HG03565 (cell line): ENCODE measurements at regions not wholly inside any gene's neighbourhood (a gene's known extent, or its start where the extent isn't known, plus 50 kb on each side); places are given as distances from the start of the nearest gene placed in this dataset.

Source experiments
- ATAC-seq: cut with Tn5 transposase; IDR thresholded peaks from one replicate; pipeline ENCODE4 v1.9.1; 2021; ENCODE audit warnings: mild to moderate bottlenecking, moderate library complexity; ENCODE audit not compliant: unreplicated experiment

DNA sequence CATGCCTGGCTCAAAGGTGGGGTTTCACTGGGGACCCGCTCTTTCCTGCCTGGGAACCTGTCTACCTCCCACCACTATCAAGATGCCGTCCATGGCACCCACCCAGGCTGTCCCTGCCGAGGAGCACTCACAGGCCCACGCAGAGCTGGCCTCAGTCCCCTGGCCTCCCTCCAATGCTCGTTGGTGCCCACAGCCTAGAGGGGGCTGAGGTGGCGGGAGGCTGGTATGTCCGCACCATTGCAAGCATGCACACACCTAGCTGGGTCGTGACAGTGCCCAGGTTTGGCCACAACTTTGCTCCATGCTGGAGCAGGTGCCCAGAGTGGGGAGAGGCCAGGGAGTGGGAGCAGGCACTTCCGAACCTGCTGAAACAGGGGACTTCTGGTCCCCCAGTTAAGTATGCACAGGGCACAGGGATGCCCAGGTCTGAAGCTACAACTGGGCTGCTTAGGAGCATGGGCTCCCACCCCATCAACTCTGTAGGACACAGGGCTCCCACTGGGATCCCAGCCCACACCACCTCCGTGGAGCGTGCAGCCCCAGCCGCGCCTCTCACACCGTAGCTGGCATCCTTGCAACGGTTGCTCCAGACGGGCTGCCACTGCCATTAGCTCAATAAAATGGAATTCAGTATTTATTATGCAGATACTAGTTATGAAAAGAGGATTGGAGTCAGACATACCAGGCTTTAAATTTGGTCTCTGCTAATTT lies 1376.1 kb upstream of the TENM3 start:
- ATAC-seq, result no peak

DNA sequence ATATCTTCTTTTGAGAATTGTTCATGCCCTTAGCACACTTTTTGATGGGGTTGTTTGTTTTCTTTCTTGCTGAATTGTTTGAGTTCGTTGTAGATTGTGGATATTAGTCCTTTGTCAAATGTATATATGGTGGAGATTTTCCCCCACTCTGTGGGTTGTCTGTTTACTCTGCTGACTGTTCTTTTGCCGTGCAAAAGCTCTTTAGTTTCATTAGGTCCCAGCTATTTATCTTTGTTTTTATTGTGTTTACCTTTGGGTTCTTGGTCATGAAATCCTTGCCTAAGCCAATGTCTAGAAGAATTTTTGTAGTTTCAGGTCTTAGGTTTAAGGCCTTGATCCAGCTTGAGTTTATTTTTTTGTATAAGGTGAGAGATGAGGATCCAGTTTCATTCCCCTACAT lies 1372.6 kb upstream of the TENM3 start:
- no peak for ATAC-seq

DNA sequence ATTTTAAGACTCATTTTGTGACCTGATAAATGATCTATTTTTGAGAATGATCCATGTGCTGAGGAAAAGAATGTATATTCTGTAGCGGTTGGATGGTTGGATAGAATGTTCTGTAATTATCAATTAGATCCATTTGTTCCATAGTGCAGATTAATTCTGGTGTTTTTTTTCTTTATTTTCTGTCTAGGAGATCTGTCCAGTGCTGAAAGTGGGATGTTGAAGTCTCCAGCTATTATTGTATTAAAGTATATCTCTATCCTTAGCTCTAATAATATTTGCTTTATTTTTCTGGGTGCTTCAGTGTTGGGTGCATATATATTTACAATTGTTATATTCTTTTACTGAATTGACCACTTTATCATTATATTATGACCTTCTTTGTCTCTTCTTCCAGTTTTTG lies 1344.9 kb upstream of the TENM3 start:
- no peak for ATAC-seq

DNA sequence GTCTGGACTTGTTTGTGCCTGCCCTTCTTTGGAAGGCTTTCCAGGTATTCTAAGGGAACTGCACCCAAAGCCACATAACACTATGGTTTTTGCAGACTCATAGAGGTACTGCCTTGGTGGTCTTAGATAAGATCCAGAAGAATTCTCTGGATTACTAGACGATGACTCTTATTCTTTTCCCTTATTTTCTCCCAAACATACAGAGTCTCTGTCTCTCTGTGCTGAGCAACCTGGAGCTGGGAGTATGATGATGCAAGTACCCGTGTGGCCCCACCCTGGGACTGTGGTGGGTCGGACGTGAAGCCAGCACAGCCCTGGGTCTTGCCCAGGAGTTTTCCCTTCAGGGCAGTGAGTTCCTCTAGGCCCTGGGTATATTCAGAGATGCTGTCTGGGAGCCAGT lies 1342.4 kb upstream of the TENM3 start:
- no peak for ATAC-seq

DNA sequence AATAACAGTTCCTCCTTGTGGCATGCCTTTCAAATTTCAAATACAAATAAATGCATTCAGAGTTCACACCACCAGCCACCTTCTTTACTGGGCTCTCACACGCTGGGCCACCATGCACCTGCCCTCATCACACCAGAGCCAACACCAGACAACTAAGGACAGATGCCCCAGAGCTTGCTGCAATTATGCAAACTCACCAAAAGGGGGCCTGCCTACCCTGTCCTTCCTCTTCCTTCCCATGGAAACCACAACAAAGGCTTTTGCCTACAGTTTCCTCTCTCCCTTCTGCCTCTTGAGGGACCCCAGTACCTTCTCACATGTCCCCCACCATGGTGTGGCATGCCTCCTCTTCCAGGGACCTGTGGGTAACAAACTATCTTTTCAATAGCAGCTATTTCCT lies 1333.9 kb upstream of the TENM3 start:
- ATAC-seq, result no peak

DNA sequence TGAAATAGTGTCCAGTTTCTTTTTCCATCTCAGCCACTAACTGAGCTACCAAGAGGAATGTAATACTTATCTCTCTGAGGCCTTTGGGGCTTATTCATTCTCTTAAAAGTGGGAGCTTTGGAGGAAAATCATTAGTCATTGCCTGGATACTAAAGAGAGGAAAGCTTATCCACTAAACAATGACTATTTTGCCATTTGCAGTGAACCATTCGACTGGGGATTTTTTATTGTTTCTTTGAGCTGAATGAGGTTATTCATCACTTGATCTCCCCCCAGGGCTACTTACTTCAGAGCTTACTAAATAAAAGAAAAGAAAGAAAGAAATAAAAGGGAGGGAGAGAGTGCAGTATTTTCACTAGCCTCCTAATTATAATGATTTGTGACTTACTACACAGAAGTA lies 1329.5 kb upstream of the TENM3 start:
- no peak for ATAC-seq

DNA sequence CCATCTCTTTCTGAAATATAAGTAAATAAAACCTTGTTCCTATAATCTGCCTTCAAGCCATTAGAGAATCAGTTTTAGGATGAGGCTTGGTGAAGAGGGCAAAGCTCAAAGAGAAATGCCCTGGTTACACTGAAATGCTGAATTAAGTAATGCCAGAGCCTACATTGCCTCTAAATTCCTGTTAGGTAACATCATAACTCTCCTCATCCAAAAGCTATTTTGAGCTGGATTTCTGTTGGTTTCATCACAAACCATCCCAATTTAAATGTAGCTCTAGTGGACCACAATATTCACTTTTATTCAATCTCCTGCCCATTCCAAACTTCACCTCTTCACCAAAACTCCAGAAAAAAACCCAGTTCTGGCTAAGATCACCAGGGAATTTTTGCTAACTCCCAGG lies 1319.7 kb upstream of the TENM3 start:
- ATAC-seq, result no peak

DNA sequence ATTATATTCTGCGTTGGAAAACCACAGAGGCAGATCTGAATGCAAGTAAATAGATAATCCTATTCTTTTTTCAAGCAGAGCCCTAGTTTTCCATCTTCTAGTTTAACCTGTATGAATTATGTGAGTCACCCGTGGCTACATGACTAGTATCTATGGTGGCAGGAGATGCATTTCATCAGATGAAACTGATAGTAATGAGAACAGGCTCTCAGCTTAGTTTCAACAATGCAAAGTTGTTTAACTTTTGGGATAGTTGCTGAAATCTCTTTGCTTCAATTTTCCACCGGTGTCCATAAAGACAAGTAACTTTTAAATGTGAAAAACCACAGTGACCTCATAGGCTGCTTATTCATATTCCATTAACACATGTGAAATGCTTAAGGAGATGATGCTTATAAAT lies 1317.4 kb upstream of the TENM3 start:
- no peak for ATAC-seq

DNA sequence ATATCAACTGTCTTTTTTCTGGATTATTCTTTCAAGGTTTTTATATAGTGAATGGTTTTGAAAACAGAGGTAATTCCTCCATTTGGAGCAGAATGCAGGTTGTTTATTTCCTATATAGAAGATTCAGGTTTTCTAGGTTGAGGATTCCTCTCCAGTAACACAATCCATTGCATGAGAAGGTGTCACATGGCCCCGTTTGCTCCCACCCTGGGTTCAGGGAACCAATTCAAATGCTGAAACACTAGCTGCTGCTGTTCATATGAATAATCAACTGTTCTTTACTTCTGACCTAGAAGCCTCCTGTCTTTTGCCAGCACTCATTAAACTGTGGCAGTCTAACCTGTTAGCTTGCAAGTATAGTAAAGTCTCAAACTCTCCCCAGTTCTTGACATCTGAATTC lies 1316.9 kb upstream of the TENM3 start:
- no peak for ATAC-seq

DNA sequence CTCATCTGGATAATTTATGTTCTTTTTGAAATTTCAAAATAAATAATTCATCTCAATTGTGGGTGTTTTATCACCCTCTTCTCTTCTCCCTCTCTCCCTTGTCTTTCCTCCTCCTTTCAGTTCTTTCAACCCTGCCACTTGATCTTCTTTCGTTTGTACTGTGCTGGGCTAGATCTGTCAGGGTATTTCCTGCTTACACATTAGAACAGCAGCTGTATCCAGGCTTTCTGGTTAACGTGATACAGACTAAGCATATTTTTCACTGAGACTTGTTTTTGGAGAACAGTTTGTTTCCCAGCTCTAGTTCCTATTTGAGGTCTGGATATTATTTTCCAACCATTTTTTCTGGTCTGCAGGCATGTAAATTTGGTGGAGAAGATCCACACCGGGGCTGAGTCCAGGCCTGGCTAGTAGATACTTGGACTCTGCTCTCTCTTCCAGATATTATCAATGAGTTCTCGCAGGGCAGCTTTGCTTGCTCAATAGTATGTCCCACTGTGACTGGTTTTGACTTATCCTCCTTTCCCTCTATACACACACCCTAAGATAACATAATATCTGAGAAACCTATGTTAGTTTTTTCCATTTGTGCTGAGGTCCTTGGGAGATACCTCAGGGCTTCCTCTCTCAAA lies 1310.7 kb upstream of the TENM3 start:
- ATAC-seq, result no peak

DNA sequence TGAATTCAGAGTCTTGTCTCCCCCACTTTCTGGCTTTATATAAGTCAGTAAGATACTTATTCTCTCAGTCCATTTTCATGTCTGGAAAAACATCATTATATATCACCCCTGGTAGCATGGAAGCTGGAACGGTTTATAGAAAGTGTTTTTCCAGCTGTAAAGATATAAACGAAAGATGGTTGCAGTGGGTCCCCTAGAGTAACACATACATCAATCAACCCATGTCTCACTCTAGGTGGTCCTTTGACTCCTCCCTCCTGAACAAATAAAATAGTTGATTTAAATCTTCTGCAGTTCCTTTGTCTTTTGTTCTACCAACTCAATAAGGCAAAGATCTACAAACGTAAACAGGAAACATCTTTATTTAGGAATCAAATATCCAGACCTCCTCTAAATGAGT lies 1306.1 kb upstream of the TENM3 start:
- no peak for ATAC-seq

DNA sequence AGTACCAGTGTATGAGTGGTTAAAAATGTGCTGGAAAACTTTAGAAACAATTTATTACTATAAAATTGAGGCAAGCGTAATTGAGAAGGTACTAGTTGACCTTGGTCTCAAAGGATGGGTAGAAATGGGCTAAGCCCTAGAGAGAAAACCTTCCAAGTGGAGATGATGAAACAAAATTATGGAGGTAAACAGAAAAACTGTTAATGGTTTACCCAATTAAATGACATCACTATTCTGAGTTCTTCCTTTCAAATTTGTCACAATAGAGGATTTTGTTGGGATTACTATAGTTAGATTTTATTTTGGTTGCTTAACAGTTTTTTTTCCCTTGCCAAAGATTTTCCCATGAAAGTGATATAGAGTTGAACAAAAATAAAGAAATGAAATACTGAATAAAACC lies 1302.5 kb upstream of the TENM3 start:
- no peak for ATAC-seq

DNA sequence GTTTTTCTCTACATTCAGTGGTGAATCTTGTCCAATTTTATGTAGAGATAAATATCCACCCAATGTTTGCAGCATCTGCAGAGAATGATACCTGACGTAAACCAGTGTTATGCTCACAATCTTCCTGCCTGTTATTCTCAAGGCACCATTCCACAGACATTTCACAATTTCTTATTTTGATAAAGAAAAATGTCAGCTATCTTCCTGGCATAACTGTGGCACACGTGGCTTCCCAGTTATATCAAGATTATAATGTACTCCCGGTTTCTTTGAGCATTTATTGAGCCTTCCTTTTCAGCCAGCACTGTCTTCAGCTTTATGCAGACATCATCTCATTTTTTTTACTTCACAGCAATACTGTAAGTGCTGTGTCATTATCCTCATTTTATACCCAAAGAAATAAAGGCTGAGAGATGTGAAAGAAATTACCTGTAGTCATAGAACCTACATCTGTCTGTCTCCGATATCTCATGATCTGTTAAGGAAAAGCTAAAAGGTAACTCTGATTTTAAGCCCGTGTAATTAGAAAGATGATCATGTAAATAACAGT lies 1300.8 kb upstream of the TENM3 start:
- ATAC-seq, result no peak

DNA sequence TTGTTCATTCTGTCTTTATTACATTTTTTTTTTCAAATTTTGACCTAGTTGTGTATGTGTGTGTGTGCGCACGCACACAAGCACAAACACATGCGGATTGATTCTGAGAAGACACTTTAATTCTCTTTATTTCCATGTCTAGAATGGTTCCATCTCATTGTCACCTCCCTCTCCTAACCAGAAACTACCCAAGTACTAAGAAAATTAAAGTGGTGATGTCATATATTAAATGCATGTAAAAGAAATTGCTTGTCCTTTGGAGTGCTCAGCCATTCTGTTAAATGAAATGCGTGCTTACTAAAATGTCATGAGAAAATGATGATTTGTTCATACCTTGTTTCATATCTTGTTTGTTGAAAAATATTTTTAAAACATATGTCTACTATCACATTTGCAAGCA lies 1297.0 kb upstream of the TENM3 start:
- no peak for ATAC-seq

DNA sequence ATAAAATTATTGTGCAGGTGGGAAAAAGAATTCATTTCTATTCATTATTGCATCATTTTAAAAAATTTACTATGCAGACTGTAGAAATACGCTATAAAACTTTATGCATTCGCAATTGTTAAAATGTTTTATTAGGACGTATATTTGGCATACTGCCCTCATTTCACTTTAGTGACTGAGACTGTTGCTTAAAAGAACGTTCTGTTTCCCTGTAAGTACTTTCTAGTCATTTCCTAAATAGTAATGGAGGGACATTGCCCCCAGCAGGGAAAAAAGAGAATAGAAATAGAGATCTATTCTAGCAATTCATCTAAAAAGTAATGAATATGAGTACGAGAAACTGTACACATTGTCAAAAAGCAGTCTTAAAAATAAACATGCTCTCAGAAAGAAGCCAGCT lies 1295.8 kb upstream of the TENM3 start:
- no peak for ATAC-seq

DNA sequence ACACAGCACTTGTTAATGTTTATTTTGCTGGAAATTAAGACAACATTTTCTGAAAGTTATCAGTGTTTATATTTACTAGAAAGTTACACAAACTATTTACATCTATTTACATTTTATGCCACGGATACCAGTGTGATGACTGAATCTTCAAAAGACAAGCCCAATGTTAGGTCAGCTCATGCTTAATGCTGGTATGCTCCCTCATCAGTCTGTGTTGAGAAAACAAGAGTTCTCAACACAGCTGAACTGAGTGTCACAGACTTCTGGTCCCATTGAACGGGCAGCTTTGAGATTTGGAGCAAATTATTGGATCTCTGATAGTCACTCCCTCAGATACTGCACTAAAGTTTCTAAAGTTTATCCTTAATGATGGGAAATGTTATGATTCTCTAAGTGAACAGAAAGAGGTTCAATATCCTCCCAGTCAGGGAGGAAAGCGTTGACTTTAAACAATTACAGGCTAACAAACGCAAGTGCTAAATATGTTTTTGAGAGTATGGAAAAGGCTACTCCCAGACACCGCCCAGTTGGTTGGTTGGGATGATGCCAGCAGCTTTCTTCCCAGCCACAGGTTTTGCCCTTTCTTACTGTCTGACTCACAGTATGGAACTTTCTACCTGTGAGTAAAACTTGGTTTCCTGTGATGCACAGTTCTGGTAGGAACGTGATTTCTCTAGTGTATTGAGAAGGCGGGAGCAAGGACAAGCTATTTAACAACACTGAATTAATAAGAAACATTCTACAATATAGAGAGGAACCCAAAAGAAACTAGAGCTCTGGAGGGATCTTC lies 1293.6 kb upstream of the TENM3 start:
- ATAC-seq, result no peak

DNA sequence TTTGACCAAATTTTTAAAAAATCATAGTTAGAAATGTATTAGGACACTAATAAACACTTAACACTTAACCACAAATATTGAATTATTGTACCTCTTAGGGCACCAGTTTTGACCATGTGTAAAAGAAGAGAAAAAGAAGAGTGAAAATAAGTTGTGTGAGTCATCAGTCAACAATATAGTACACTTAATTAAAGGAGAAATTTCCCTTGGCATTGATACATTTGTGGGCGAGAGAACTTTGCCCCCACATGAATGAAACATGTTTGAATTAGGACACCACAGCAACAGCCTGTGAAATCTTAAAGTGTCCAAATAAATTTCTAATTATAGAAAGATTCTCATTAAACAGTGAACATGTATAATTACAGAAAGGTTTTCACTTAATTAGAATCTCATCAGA lies 1292.8 kb upstream of the TENM3 start:
- no peak for ATAC-seq

DNA sequence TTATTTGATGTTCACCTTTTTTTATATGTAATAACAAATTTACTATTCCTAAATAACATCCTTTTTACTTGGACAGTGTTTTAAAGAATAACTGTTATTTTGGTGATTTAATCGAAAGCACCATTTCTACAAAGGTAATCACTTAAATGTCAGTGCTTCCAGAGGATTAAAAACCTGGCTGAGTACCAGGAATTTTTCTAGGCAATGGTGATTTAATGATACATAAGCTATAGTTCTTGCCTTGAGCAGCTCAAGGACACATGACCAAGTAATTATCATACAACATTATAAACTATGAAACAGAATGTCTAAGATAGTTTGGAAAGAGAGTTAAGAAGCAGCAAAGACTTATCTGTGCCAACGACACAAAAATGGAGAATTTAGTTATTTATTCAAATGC lies 1291.9 kb upstream of the TENM3 start:
- no peak for ATAC-seq

DNA sequence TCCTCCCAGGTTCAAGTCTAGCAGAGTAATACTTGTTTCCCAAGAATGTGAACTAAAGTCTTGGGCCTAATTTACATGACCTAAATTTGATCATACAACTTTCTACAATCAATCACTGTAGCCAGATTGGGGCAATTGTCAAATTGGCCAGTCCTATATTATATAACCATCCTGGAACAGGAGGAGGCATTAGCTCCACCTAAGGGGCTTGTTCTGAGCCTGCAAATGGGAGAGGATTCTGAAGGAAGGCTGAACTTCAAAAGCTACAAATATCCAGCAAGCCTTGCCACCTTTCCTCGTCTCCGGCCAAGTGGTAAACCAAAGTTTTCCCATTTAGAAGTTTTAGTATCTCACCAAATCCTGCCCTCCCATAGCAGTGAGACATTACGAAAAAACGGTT lies 1289.6 kb upstream of the TENM3 start:
- ATAC-seq, result no peak

DNA sequence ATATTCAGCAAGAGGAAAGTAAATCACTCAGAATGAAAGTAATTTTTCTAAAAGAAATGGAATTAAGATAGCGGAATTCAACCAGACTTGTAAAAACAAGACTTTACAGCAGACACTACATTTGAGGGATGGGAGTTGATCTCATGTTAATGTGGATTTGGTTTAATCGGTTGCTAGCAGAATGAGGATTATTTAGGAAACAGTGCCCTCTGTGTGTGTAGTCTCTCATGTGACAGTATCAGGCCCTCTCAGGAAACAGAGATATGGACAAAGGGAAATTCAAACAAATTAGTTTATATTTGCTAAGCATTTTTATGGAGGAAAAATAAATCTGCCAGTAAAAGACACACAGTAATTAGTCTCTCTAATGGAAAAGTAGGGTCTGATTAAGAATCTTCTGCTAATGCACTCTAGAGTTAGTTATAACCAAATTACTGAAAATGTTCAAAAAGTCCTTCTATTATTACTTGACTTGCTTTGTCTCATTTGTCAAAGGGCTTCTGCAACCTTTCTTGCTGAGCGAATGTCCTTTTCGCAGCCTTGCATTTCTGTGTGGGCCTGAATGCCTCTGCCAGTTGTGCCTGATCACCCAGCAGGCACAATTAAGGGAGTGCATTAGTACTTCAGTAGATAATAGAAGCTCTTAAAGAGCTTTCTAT lies 1282.3 kb upstream of the TENM3 start:
- no peak for ATAC-seq

DNA sequence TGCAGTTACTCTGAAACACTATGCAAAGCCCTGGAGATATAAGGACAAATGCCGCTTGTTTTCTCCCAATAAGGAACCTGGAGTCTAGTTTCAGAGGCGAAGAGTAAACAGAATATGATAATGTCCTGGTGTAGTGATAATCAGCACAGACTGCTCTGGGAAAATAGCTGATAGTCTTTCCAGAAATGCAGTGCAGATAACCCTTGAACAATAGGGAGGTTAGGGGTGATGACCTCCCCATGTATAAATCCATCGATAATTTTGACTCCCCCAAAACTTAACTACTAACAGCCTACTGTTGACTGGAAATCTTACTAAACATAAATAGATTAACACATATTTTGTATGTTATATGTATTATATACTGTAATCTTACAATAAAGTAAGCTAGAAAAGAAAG lies 1280.9 kb upstream of the TENM3 start:
- ATAC-seq, result no peak
